ENCODE measurements at regions not wholly inside any gene's neighbourhood (a gene's known extent, or its start where the extent isn't known, plus 50 kb on each side); places are given as distances from the start of the nearest gene placed in this dataset.

GRCh38 chr13:79853251-79853650, 372.3 kb downstream of the NDFIP2 start:
- Histone ChIP-seq H3K36me3 (ENCODE audit: control insufficient read depth in 1 of 2, insufficient read depth in 2 of 2, low read length in 2 of 2) (no peaks in the 10 kb centered on the region), H3K9me2 (ENCODE audit: insufficient read depth) (no peaks in the 10 kb centered on the region), H3K4me3 (replicated peaks in 1 of 2; ENCODE audit: low read depth in 1 of 2, low read length in 2 of 2) (no peak overlapping the region), H3K4me2 (ENCODE audit: low read length) (no peak overlapping the region), H4K20me1 (ENCODE audit: insufficient read depth) (no peaks in the 10 kb centered on the region), H3K79me2 (ENCODE audit: insufficient read depth, low read length) (no peaks in the 10 kb centered on the region), H3K9ac (ENCODE audit: low read length) (no peak overlapping the region), H3K4me1 (ENCODE audit: control insufficient read depth in 1 of 2, insufficient read depth in 2 of 2, low read length in 2 of 2) (no peaks in the 10 kb centered on the region), H3K9me3 (ENCODE audit: control insufficient read depth in 1 of 2, insufficient read depth in 1 of 2, low read depth in 1 of 2, low read length in 2 of 2) (no peaks in the 10 kb centered on the region), H2AFZ (ENCODE audit: low read depth, low read length, poor library complexity, severe bottlenecking) (no peak overlapping the region), H3K27ac (ENCODE audit: low read depth, low read length) (no peak overlapping the region), H3K27me3 (ENCODE audit: insufficient read depth, low read length) (no peaks in the 10 kb centered on the region)
- ChIA-PET CTCF (no interaction called here), POLR2A (no interaction called here), RAD21 (ENCODE audit: low non-redundant PET in 1 of 2, low total read pairs in 2 of 2, uncharacterized antibody in 2 of 2, unreplicated experiment in 2 of 2) (interaction anchor here in 1 of 2 experiments (0.5 kb wide), 1 partner anchor 112 kb away, joined by 3 read pairs; no protein-coding TSS in a partner anchor)
- DNase-seq (ENCODE audit: low read depth, low spot score) (no peak), ATAC-seq (no peak)
- BruUV-seq (replicated peaks): no TSS peak
- no peak for TF ChIP-seq CBX3 (IDR thresholded peaks at IDR 0.05; ENCODE audit: low read depth)
- no peak for TF ChIP-seq JUND (IDR thresholded peaks at IDR 0.05)
- TF ChIP-seq TCF7L2 (IDR thresholded peaks at IDR 0.05; ENCODE audit: borderline replicate concordance, extremely low read depth, insufficient read depth, insufficient read length): no peak
- TF ChIP-seq YY1 (IDR thresholded peaks at IDR 0.05; ENCODE audit: extremely low read depth, insufficient replicate concordance, low read depth, low read length): no peak
- intact Hi-C loops (cut with micrococcal nuclease): no loop called here

DNA sequence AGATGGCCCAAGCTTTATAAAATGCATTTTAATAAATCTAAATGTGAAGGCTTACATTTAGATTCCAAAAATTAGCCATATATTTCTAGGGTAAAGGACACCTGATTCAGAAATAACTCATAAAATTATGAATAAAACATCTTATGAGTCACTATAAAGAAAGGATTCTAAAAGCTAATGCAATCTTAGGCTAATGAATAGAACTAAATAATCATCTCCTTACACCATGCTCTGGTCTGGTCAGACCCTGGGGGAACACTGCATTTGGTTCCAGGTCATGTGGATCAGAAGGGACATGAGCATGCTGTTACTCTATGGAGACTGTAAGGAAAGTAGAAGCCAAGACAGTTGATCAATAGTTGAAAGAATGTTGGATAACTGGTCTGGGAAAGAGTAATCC, 370.4 kb downstream of the NDFIP2 start:
- ChIA-PET RAD21 (ENCODE audit: low non-redundant PET in 1 of 2, low total read pairs in 2 of 2, uncharacterized antibody in 2 of 2, unreplicated experiment in 2 of 2) (no interaction called here), POLR2A (no interaction called here), CTCF (no interaction called here)
- H3K79me2 ChIP-seq (ENCODE audit: insufficient read depth, low read length): no peaks in the 10 kb centered on the region
- H3K4me3 ChIP-seq (replicated peaks in 1 of 2; ENCODE audit: low read depth in 1 of 2, low read length in 2 of 2): no peak overlapping the region
- H2AFZ ChIP-seq (ENCODE audit: low read depth, low read length, poor library complexity, severe bottlenecking): no peak overlapping the region
- H3K27ac ChIP-seq (ENCODE audit: low read depth, low read length): no peak overlapping the region
- H3K4me2 ChIP-seq (ENCODE audit: low read length): no peak overlapping the region
- TF ChIP-seq REST (IDR thresholded peaks at IDR 0.05; ENCODE audit: low read depth) (no peak), TCF7L2 (IDR thresholded peaks at IDR 0.05; ENCODE audit: borderline replicate concordance, extremely low read depth, insufficient read depth, insufficient read length) (no peak), EZH2phosphoT487 (IDR thresholded peaks at IDR 0.05; ENCODE audit: borderline replicate concordance) (no peak), EGR1 (IDR thresholded peaks at IDR 0.05; ENCODE audit: low read depth) (no peak), MAX (IDR thresholded peaks at IDR 0.05) (no peak), POLR2A (IDR thresholded peaks at IDR 0.05; ENCODE audit: borderline replicate concordance, extremely low read depth, insufficient read depth, insufficient read length) (no peak), EZH2 (IDR thresholded peaks at IDR 0.05) (no peak), RAD21 (IDR thresholded peaks at IDR 0.05; ENCODE audit: low read depth) (no peak), SRF (IDR thresholded peaks at IDR 0.05; ENCODE audit: low read depth) (no peak), YY1 (IDR thresholded peaks at IDR 0.05; ENCODE audit: extremely low read depth, insufficient replicate concordance, low read depth, low read length) (no peak), ZBTB33 (IDR thresholded peaks at IDR 0.05; ENCODE audit: extremely low read depth, insufficient replicate concordance, low read length) (no peak), FOSL1 (IDR thresholded peaks at IDR 0.05; ENCODE audit: low read depth) (no peak), SP1 (IDR thresholded peaks at IDR 0.05; ENCODE audit: low read depth) (no peak), JUND (IDR thresholded peaks at IDR 0.05) (no peak), ELF1 (IDR thresholded peaks at IDR 0.05; ENCODE audit: borderline replicate concordance, low read depth) (no peak)
- no peaks in the 10 kb centered on the region for H4K20me1 ChIP-seq (ENCODE audit: insufficient read depth)
- H3K27me3 ChIP-seq (ENCODE audit: insufficient read depth, low read length): no peaks in the 10 kb centered on the region
- no peak overlapping the region for H3K9ac ChIP-seq (ENCODE audit: low read length)
- no peaks in the 10 kb centered on the region for H3K4me1 ChIP-seq (ENCODE audit: control insufficient read depth in 1 of 2, insufficient read depth in 2 of 2, low read length in 2 of 2)
- DNase-seq (ENCODE audit: low read depth, low spot score): no peak
- BruUV-seq (replicated peaks): no TSS peak
- H3K9me3 ChIP-seq (ENCODE audit: control insufficient read depth in 1 of 2, insufficient read depth in 1 of 2, low read depth in 1 of 2, low read length in 2 of 2): no peaks in the 10 kb centered on the region
- intact Hi-C loops (cut with micrococcal nuclease): no loop called here
- H3K36me3 ChIP-seq (ENCODE audit: control insufficient read depth in 1 of 2, insufficient read depth in 2 of 2, low read length in 2 of 2): no peaks in the 10 kb centered on the region
- no peak for ATAC-seq
- no peaks in the 10 kb centered on the region for H3K9me2 ChIP-seq (ENCODE audit: insufficient read depth)
